ENCODE measurements at regions not wholly inside any gene's neighbourhood (a gene's known extent, or its start where the extent isn't known, plus 50 kb on each side); places are given as distances from the start of the nearest gene placed in this dataset.

DNA sequence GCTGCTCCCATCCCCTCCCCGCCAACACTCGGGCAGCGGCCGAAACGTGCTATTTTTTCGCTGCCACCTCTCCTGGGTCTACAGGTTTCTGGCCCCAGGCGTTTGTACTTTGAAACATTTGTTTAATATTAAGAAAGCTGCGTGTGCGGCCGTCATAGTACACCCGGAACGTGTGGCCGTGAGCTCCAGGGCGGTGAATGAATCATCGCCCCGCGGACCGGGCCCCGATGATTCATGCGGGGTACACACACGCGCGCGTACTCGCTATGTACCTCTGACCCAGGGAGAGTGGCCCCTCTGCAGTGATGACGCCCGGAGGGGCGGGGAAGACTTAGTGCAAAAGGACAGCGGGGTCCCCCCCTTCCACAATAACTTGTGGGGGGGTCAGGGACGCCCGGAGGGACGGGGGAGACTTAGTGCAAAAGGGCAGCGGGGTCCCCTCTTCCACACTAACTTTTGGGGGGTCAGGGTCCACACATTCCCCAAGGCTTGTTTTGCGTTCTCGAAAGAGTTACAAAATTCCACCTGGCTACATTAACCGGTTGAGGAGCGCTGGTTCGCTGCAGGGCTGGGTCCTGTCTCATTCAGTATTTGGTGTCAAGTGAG lies 56.5 kb upstream of the PCGF5 start:
- TF ChIP-seq, protein P1, sequence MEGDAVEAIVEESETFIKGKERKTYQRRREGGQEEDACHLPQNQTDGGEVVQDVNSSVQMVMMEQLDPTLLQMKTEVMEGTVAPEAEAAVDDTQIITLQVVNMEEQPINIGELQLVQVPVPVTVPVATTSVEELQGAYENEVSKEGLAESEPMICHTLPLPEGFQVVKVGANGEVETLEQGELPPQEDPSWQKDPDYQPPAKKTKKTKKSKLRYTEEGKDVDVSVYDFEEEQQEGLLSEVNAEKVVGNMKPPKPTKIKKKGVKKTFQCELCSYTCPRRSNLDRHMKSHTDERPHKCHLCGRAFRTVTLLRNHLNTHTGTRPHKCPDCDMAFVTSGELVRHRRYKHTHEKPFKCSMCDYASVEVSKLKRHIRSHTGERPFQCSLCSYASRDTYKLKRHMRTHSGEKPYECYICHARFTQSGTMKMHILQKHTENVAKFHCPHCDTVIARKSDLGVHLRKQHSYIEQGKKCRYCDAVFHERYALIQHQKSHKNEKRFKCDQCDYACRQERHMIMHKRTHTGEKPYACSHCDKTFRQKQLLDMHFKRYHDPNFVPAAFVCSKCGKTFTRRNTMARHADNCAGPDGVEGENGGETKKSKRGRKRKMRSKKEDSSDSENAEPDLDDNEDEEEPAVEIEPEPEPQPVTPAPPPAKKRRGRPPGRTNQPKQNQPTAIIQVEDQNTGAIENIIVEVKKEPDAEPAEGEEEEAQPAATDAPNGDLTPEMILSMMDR (conservative IDR thresholded peaks at IDR 0.05; ENCODE audit: low read depth, low read length) = no peak
- peak; percentile 24 for DNase-seq (ENCODE audit: low read depth)
- H3K4me3 ChIP-seq (ENCODE audit: low read length) = peak overlapping the region; percentile 69

DNA sequence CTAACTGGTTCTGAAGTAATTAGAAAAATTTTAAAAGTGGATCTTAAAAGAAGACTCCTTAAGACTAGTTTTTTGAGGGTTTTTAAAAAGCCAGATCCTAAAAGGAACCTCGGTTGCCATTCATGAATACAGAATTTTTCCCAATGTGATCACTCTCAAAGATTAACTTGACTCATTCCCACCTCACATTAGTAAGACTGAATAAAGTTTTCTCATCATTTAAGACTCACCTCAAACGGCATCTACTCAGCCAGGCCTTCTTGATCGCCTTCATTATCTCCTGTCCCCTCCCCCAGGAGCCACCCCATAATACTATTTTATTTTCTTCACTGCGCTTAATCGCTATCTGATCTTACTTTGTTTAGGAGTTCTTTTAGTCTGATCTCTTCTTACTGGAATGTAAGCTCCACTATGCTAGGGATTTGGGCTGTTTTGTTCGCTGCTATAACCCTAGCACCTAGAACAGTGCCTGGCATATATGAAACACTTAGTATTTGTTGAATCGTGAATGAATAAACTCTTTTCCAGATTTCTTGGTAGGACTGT lies 55.9 kb upstream of the PCGF5 start:
- peak overlapping the region; percentile 69 for H3K4me3 ChIP-seq (ENCODE audit: low read length)
- no peak for DNase-seq (ENCODE audit: low read depth)
- TF ChIP-seq, protein P1 (conservative IDR thresholded peaks at IDR 0.05; ENCODE audit: low read depth, low read length) = no peak

DNA sequence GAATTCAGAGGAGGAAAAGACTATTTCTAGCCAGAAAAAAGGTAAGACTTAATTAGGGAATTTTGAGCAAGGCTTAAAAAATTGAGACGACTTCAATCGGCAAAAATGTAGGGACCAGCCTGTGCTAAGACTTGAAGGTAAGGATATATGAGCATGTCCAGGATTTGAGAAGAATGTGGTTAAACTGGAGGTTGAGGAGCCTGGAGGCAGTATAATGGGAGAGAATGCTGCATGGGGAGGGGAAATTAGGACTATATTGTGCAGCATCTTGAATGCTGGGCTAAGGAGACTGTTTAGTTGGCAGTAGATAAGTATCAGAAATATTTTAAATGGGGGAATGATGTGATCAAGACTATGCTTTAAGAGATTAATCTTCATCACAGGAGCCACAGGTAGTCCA lies 53.1 kb upstream of the PCGF5 start:
- no peak overlapping the region for H3K4me3 ChIP-seq (ENCODE audit: low read length)
- no peak for DNase-seq (ENCODE audit: low read depth)
- TF ChIP-seq, protein P1 (conservative IDR thresholded peaks at IDR 0.05; ENCODE audit: low read depth, low read length) = no peak

DNA sequence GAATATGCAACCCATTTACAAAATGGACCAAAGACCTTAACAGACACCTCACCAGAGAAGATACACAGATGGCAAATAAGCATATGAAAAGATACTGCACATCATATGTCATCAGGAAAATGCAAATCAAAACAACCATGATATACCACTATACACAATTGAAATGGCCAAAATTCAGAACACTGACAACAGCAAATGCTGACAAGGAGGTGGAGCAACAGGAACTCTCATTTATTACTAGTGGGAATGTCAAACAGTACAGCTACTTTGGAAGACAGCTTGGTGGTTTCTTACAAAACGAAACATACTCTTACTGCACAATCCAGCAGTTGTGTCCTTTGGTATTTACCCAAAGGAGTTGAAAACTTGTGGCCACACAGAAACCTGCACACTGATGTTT lies 50.0 kb upstream of the PCGF5 start:
- no peak for DNase-seq (ENCODE audit: low read depth)
- no peak overlapping the region for H3K4me3 ChIP-seq (ENCODE audit: low read length)
- TF ChIP-seq, protein P1 (conservative IDR thresholded peaks at IDR 0.05; ENCODE audit: low read depth, low read length) = no peak

Measured in retinal pigment epithelial cell (primary cell).